PC-9 (cell line): ENCODE measurements at regions not wholly inside any gene's neighbourhood (a gene's known extent, or its start where the extent isn't known, plus 50 kb on each side); places are given as distances from the start of the nearest gene placed in this dataset.

Source experiments
- BruUV-seq: library from RNA; stranded (reverse); fragments of 400-500 nt; replicated peaks from 2 replicates; lab custom pipeline; 2021; lab: Mats Ljungman, UMichigan
- CTCF ChIA-PET: fragments of 300-600 bp; sonication (Branson Sonifier 250); formaldehyde crosslinking; loops from one replicate; lab custom pipeline; 2022; ENCODE audit warnings: antibody characterized with exemption; lab: Charles Lee
- POLR2A ChIA-PET: fragments of 300-600 bp; sonication (Branson Sonifier 250); formaldehyde crosslinking; loops from one replicate; lab custom pipeline; 2022; ENCODE audit warnings: antibody characterized with exemption; ENCODE audit not compliant: unreplicated experiment; lab: Charles Lee
- DNase-seq, 2 experiments: peaks; one replicate each; pipeline versions ENCODE4 v3.0.0 to v3.0.0-alpha.2; 2015 to 2022; ENCODE audit warnings: mixed read lengths in 1 of 2
- H2AFZ ChIP-seq: fragments of 200-600 bp; sonication (generic); 2 replicates; pipeline ENCODE4 v1.8.1; 2017; ENCODE audit warnings: antibody characterized with exemption
- H3F3A ChIP-seq: fragments of 200-600 bp; sonication (generic); 2 replicates; pipeline ENCODE4 v1.8.1; 2017; ENCODE audit warnings: antibody characterized with exemption, mild to moderate bottlenecking, low read depth; ENCODE audit not compliant: insufficient read depth
- H3K27ac ChIP-seq: fragments of 200-600 bp; sonication (generic); 2 replicates; pipeline ENCODE4 v1.6.1; 2016; ENCODE audit warnings: mixed run types
- H3K27me3 ChIP-seq: fragments of 200-600 bp; sonication (generic); 2 replicates; pipeline ENCODE4 v1.6.1; 2016; ENCODE audit warnings: low read depth, mixed run types; ENCODE audit not compliant: insufficient read depth
- H3K36me3 ChIP-seq: fragments of 200-600 bp; sonication (generic); 2 replicates; pipeline ENCODE4 v1.6.1; 2016; ENCODE audit warnings: low read depth, mixed run types
- H3K4me1 ChIP-seq: fragments of 200-600 bp; sonication (generic); replicated peaks from 2 replicates; pipeline ENCODE4 v1.6.1; 2016; ENCODE audit warnings: mixed run types; ENCODE audit not compliant: insufficient read depth
- H3K4me2 ChIP-seq: fragments of 200-600 bp; sonication (generic); 2 replicates; pipeline ENCODE4 v1.6.1; 2017; ENCODE audit warnings: mixed run types
- H3K4me3 ChIP-seq: fragments of 200-600 bp; sonication (generic); 2 replicates; pipeline ENCODE4 v1.6.1; 2016; ENCODE audit warnings: mixed run types
- H3K79me2 ChIP-seq: fragments of 200-600 bp; sonication (generic); 2 replicates; pipeline ENCODE4 v1.6.1; 2017; ENCODE audit warnings: low read depth, mixed run types
- H3K9me2 ChIP-seq: fragments of 200-600 bp; sonication (generic); 2 replicates; pipeline ENCODE4 v1.8.1; 2017; ENCODE audit warnings: mild to moderate bottlenecking; ENCODE audit not compliant: insufficient read depth
- H3K9me3 ChIP-seq: fragments of 200-600 bp; sonication (generic); 2 replicates; pipeline ENCODE4 v1.8.1; 2016; ENCODE audit warnings: low read depth; ENCODE audit not compliant: insufficient read depth
- H4K20me1 ChIP-seq: fragments of 200-600 bp; sonication (generic); 2 replicates; pipeline ENCODE4 v1.8.1; 2017; ENCODE audit not compliant: insufficient read depth
- EZH2 ChIP-seq: fragments of 200-600 bp; sonication (generic); IDR thresholded peaks from 2 replicates; pipeline ENCODE4 v1.8.0; 2017; ENCODE audit warnings: antibody characterized with exemption, low read depth
- intact Hi-C: fragments of 100-400 bp; cut with micrococcal nuclease; formaldehyde crosslinking; loops from one replicate; pipeline ENCODE4 v1.10.0; 2022; ENCODE audit not compliant: unreplicated experiment
- TF ChIP-seq, protein P1 (sequence below): fragments of 200-600 bp; sonication (generic); conservative IDR thresholded peaks from 2 replicates; pipeline ENCODE4 v1.6.1; 2017; ENCODE audit warnings: mixed run types, antibody characterized with exemption, mild to moderate bottlenecking, moderate library complexity

DNA sequence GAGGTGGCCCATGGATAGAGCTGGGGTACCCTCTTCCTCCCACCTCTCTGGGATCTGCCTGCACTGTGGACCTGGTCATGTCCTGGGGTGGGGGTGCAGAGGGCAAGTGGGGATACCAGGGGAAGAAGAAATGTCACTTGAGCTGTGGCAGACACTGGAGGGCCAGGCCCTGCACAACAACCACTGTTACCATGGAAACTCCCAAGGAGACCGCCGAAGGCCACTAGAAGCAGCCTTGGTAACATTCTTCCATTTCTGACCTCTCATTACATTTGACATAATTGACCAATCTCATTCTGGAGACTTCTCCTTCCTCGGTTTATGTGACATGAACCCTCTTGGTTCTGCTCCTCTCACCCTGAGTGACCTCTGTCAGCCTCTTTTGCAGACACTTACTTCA is 179.9 kb upstream of the SERP2 start:
- Histone ChIP-seq H3K9me2 (no peaks in the 10 kb centered on the region), H3K27me3 (no peaks in the 10 kb centered on the region), H3F3A (peaks cover 22% of the 10 kb centered on the region), H3K4me2 (no peak overlapping the region), H3K4me3 (no peak overlapping the region), H2AFZ (no peak overlapping the region), H3K27ac (no peak overlapping the region), H4K20me1 (no peaks in the 10 kb centered on the region), H3K4me1 (peaks cover 23% of the 10 kb centered on the region), H3K36me3 (no peaks in the 10 kb centered on the region), H3K79me2 (no peaks in the 10 kb centered on the region), H3K9me3 (no peaks in the 10 kb centered on the region)
- ChIA-PET POLR2A (no interaction called here), CTCF (no interaction called here)
- TF ChIP-seq, protein P1, sequence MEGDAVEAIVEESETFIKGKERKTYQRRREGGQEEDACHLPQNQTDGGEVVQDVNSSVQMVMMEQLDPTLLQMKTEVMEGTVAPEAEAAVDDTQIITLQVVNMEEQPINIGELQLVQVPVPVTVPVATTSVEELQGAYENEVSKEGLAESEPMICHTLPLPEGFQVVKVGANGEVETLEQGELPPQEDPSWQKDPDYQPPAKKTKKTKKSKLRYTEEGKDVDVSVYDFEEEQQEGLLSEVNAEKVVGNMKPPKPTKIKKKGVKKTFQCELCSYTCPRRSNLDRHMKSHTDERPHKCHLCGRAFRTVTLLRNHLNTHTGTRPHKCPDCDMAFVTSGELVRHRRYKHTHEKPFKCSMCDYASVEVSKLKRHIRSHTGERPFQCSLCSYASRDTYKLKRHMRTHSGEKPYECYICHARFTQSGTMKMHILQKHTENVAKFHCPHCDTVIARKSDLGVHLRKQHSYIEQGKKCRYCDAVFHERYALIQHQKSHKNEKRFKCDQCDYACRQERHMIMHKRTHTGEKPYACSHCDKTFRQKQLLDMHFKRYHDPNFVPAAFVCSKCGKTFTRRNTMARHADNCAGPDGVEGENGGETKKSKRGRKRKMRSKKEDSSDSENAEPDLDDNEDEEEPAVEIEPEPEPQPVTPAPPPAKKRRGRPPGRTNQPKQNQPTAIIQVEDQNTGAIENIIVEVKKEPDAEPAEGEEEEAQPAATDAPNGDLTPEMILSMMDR, result no peak
- no peak for TF ChIP-seq EZH2
- no peak for DNase-seq
- BruUV-seq, result no TSS peak
- intact Hi-C loops, result no loop called here

DNA sequence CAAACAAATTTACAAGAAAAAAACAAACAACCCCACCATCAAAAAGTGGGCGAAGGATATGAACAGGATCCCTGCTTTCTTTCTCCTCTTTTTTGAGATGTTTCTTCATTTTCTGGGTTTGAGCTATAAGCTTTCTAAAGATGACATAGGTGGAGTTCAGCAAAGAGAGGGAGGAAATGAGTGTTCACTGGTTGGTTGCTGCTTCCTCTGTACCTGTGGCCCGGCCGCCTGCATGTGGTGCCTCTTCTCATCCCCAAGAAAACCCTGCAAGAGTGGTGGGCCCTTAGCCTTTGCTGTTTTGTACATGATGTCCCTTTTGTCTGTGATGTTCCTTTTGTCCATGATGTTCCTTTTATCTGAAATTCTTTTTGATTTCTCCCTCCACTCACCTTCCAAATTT is 178.4 kb upstream of the SERP2 start:
- intact Hi-C loops, result loop anchor here (5.0 kb wide), 1 partner anchor 53 kb away; no protein-coding TSS in a partner anchor
- BruUV-seq, result no TSS peak
- Histone ChIP-seq H3F3A (peaks cover 24% of the 10 kb centered on the region), H3K4me2 (no peak overlapping the region), H3K27ac (no peak overlapping the region), H3K27me3 (no peaks in the 10 kb centered on the region), H3K4me1 (peaks cover 30% of the 10 kb centered on the region), H3K36me3 (no peaks in the 10 kb centered on the region), H2AFZ (no peak overlapping the region), H4K20me1 (no peaks in the 10 kb centered on the region), H3K79me2 (no peaks in the 10 kb centered on the region), H3K9me2 (no peaks in the 10 kb centered on the region), H3K4me3 (no peak overlapping the region), H3K9me3 (no peaks in the 10 kb centered on the region)
- TF ChIP-seq, protein P1, result no peak
- TF ChIP-seq EZH2, result no peak
- POLR2A ChIA-PET, result no interaction called here
- no peak for DNase-seq
- CTCF ChIA-PET, result no interaction called here

DNA sequence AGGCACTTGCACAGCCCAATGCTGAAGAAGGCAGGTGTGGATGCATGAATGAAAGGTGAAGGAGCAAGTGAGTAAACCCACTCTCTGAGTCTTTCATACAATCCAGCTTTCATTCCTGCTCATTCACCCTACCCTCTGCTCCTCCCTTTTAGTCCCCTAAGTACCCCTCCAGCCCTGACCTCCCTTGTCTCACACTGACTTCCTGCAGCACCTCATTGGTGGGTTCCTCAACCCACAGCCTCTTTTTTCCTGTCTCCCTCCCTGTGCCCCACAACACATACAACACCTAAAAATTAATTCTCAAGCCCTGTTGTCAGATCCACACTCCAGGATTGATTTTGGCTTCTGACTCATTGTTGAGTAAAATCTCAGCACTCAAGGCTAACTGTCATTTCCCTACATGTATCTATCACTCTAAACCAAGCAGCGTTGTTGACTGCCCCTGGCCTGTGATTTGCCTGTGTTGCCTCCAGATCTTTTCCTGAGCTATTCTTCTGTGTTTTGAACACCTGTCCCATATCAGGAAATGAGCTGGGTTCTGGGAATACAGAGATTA is 177.3 kb upstream of the SERP2 start:
- no TSS peak for BruUV-seq
- H3K4me2 ChIP-seq, result no peak overlapping the region
- no peaks in the 10 kb centered on the region for H3K36me3 ChIP-seq
- no peaks in the 10 kb centered on the region for H3K79me2 ChIP-seq
- no peak for TF ChIP-seq EZH2
- TF ChIP-seq, protein P1, result no peak
- no peaks in the 10 kb centered on the region for H4K20me1 ChIP-seq
- H3K4me1 ChIP-seq, result peaks cover 30% of the 10 kb centered on the region
- intact Hi-C loops, result loop anchor here (5.0 kb wide), 1 partner anchor 54 kb away; no protein-coding TSS in a partner anchor
- no peak overlapping the region for H3K27ac ChIP-seq
- no peak overlapping the region for H2AFZ ChIP-seq
- CTCF ChIA-PET, result no interaction called here
- H3K9me2 ChIP-seq, result no peaks in the 10 kb centered on the region
- H3K27me3 ChIP-seq, result no peaks in the 10 kb centered on the region
- DNase-seq, result no peak
- H3K4me3 ChIP-seq, result no peak overlapping the region
- POLR2A ChIA-PET, result no interaction called here
- H3F3A ChIP-seq, result peaks cover 24% of the 10 kb centered on the region
- H3K9me3 ChIP-seq, result no peaks in the 10 kb centered on the region
